ENCODE measurements at regions not wholly inside any gene's neighbourhood (a gene's known extent, or its start where the extent isn't known, plus 50 kb on each side); places are given as distances from the start of the nearest gene placed in this dataset.

GRCh38 chr18:35871337-35871736, 101.1 kb upstream of the RMP24 start:
- FAIRE-seq = no peak
- no peak overlapping the region for H3K9ac ChIP-seq (ENCODE audit: control insufficient read depth, insufficient read depth, low read length)
- in situ Hi-C loops (cut with MboI) = no loop called here
- ChIA-PET CTCF (no interaction called here), SMC1A (ENCODE audit: uncharacterized antibody, unreplicated experiment) (no interaction called here), POLR2A (no interaction called here), RAD21 (ENCODE audit: unreplicated experiment) (no interaction called here)
- peaks cover 0 to 2% of the 10 kb centered on the region in 2 experiments; a peak in 2 of 4 replicates for H3K27me3 ChIP-seq (replicated peaks in 1 of 2; ENCODE audit: control insufficient read depth in 2 of 2, insufficient read depth in 2 of 2, low read length in 1 of 2)
- WGBS (ENCODE audit: insufficient coverage, insufficient replicate concordance, low lambda C conversion rate, missing lambda C conversion rate) = 0% methylated on average over 2 of the region's 2 CpGs
- ATAC-seq = no peak
- no peak for DNase-seq (ENCODE audit: low read depth, low spot score)
- no peak overlapping the region for H3K4me3 ChIP-seq
- no peaks in the 10 kb centered on the region for H3K4me1 ChIP-seq (ENCODE audit: control insufficient read depth, insufficient read depth, low read length)
- no peaks in the 10 kb centered on the region for H3K36me3 ChIP-seq (ENCODE audit: control insufficient read depth in 2 of 2, insufficient read depth in 2 of 2, low read length in 1 of 2)
- no peaks in the 10 kb centered on the region for H3K9me3 ChIP-seq (replicated peaks; ENCODE audit: control insufficient read depth, insufficient read depth, low read length)
- intact Hi-C loops (cut with micrococcal nuclease; ENCODE audit: unreplicated experiment) = no loop called here
- no peak overlapping the region for H2AFZ ChIP-seq (ENCODE audit: control insufficient read depth, low read depth, low read length)
- H4K20me1 ChIP-seq (ENCODE audit: control insufficient read depth, insufficient read depth) = no peaks in the 10 kb centered on the region
- BruUV-seq (replicated peaks) = no TSS peak
- TF ChIP-seq MYB (IDR thresholded peaks at IDR 0.05; ENCODE audit: borderline replicate concordance, low read depth, low read length) (no peak), MAX (IDR thresholded peaks at IDR 0.05; ENCODE audit: low read depth, low read length) (no peak), RCOR1 (conservative IDR thresholded peaks at IDR 0.05; ENCODE audit: low read depth, low read length) (no peak), NBN (IDR thresholded peaks at IDR 0.05) (no peak), KLF5 (IDR thresholded peaks at IDR 0.05; ENCODE audit: partially characterized antibody) (no peak), LARP7 (IDR thresholded peaks at IDR 0.05) (no peak), CTCF (IDR thresholded peaks at IDR 0.05 in 2 of 3, conservative IDR thresholded peaks at IDR 0.05 in 1 of 3; ENCODE audit: control insufficient read depth in 2 of 3, extremely low read depth in 1 of 3, insufficient read depth in 1 of 3, low read depth in 3 of 3, low read length in 3 of 3) (no peak), CHD4 (IDR thresholded peaks at IDR 0.05) (no peak), STAT1 (conservative IDR thresholded peaks at IDR 0.05) (no peak), EED (IDR thresholded peaks at IDR 0.05; ENCODE audit: low read depth) (no peak), E2F4 (IDR thresholded peaks at IDR 0.05; ENCODE audit: low read depth, low read length) (no peak), ZNF384 (IDR thresholded peaks at IDR 0.05; ENCODE audit: borderline replicate concordance, low read depth, low read length) (no peak), YY1 (IDR thresholded peaks at IDR 0.05; ENCODE audit: low read depth, low read length) (no peak), CBX5 (IDR thresholded peaks at IDR 0.05; ENCODE audit: low read depth) (no peak), IRF3 (IDR thresholded peaks at IDR 0.05) (no peak), SP1 (IDR thresholded peaks at IDR 0.05; ENCODE audit: low read depth, low read length) (no peak)
- no peak overlapping the region for H3K27ac ChIP-seq (ENCODE audit: control insufficient read depth, insufficient read depth)
- H3K4me2 ChIP-seq (ENCODE audit: control insufficient read depth, insufficient read depth) = no peak overlapping the region
- no peaks in the 10 kb centered on the region for H3K79me2 ChIP-seq (ENCODE audit: control insufficient read depth, insufficient read depth, low read length)
